ENCODE measurements at regions not wholly inside any gene's neighbourhood (a gene's known extent, or its start where the extent isn't known, plus 50 kb on each side); places are given as distances from the start of the nearest gene placed in this dataset.
A peak's percentile ranks its signal among the peaks of the same experiment; 100 is the strongest.

DNA sequence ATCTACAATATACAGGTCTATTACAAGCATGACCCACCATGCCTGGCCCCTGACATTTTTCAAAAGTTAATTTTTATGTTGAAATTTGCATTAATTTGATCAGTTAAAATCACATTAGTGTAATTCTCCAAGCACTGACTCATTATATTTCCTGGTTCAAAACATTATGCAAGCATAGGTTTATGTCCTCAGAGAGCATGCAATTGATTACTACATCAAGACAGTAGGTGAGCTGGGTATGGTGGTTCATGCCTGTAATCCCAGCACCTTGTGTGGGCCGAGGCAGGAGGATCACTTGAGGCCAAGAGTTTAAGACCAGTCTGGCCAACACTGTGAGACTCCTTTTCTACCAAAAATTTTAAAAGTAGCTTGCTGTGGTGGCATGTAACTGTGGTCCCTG is 248.8 kb upstream of the KLHL1 start:
- Mint-ChIP-seq H3K27me3 (ENCODE audit: unreplicated experiment) (no peaks in the 10 kb centered on the region), H3K27ac (ENCODE audit: unreplicated experiment) (no peak overlapping the region), H3K4me1 (ENCODE audit: low read depth, unreplicated experiment) (no peaks in the 10 kb centered on the region), H3K9me3 (ENCODE audit: unreplicated experiment) (no peaks in the 10 kb centered on the region), H3K4me3 (ENCODE audit: unreplicated experiment) (no peak overlapping the region), H3K36me3 (ENCODE audit: unreplicated experiment) (no peaks in the 10 kb centered on the region)
- TF ChIP-seq, protein P1, sequence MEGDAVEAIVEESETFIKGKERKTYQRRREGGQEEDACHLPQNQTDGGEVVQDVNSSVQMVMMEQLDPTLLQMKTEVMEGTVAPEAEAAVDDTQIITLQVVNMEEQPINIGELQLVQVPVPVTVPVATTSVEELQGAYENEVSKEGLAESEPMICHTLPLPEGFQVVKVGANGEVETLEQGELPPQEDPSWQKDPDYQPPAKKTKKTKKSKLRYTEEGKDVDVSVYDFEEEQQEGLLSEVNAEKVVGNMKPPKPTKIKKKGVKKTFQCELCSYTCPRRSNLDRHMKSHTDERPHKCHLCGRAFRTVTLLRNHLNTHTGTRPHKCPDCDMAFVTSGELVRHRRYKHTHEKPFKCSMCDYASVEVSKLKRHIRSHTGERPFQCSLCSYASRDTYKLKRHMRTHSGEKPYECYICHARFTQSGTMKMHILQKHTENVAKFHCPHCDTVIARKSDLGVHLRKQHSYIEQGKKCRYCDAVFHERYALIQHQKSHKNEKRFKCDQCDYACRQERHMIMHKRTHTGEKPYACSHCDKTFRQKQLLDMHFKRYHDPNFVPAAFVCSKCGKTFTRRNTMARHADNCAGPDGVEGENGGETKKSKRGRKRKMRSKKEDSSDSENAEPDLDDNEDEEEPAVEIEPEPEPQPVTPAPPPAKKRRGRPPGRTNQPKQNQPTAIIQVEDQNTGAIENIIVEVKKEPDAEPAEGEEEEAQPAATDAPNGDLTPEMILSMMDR (IDR thresholded peaks at IDR 0.05; ENCODE audit: partially characterized antibody, unreplicated experiment): no peak
- no peak for DNase-seq

DNA sequence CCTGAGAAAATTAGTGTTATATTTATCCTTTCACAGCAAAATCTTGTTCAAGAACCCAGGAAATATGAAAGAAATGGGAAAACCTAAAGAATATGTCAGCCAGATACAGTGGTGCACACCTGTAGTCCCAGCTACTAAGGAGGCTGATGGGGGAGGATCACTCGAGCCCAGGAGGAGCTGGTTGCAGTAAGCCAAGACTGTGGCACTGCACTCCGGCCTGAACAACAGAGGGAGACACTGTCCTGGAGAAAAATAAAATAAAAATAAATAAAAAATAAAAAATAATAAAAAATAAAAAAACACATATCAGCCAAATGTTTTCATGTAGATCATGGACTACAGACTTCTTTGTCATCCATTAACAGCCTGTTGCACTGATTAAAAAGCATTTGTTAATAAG is 244.8 kb upstream of the KLHL1 start:
- no peak overlapping the region for H3K4me3 Mint-ChIP-seq (ENCODE audit: unreplicated experiment)
- no peaks in the 10 kb centered on the region for H3K4me1 Mint-ChIP-seq (ENCODE audit: low read depth, unreplicated experiment)
- no peak overlapping the region for H3K27ac Mint-ChIP-seq (ENCODE audit: unreplicated experiment)
- H3K27me3 Mint-ChIP-seq (ENCODE audit: unreplicated experiment): no peaks in the 10 kb centered on the region
- H3K9me3 Mint-ChIP-seq (ENCODE audit: unreplicated experiment): no peaks in the 10 kb centered on the region
- no peaks in the 10 kb centered on the region for H3K36me3 Mint-ChIP-seq (ENCODE audit: unreplicated experiment)
- TF ChIP-seq, protein P1 (IDR thresholded peaks at IDR 0.05; ENCODE audit: partially characterized antibody, unreplicated experiment): no peak
- DNase-seq: no peak

DNA sequence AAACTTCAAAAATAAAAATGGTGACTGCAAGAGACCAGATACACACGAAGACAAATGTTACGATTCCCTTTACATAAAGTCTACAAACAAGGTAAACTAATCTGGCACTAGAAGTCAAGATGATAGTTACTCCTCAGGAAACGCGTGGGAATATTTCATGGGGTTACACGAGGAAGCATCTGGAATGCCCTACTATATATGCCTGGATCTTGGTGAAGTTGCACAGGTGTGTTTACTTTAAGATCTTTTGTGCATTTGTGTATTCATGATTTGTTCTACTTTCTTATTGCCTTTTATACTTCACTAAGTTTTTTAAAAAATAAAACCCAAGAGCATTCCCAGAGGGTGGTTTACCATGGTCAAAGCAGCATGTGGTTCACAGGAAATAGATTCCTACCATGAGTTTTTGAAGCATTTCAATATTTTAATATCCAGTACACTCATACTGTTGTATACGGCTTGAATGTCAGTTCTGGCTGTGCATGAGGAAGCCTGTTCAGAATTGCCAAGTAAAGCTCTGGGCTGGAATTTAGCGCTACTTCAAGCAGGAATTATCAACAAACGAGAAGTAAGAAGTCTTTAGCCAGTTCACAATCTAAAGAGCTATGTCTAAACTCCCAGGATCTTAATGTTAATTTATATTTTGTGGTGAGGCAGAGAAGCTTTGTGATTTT is 239.8 kb upstream of the KLHL1 start:
- no peaks in the 10 kb centered on the region for H3K36me3 Mint-ChIP-seq (ENCODE audit: unreplicated experiment)
- no peak overlapping the region for H3K27ac Mint-ChIP-seq (ENCODE audit: unreplicated experiment)
- DNase-seq: no peak
- H3K4me1 Mint-ChIP-seq (ENCODE audit: low read depth, unreplicated experiment): no peaks in the 10 kb centered on the region
- H3K27me3 Mint-ChIP-seq (ENCODE audit: unreplicated experiment): no peaks in the 10 kb centered on the region
- no peaks in the 10 kb centered on the region for H3K9me3 Mint-ChIP-seq (ENCODE audit: unreplicated experiment)
- no peak overlapping the region for H3K4me3 Mint-ChIP-seq (ENCODE audit: unreplicated experiment)
- TF ChIP-seq, protein P1 (IDR thresholded peaks at IDR 0.05; ENCODE audit: partially characterized antibody, unreplicated experiment): no peak

DNA sequence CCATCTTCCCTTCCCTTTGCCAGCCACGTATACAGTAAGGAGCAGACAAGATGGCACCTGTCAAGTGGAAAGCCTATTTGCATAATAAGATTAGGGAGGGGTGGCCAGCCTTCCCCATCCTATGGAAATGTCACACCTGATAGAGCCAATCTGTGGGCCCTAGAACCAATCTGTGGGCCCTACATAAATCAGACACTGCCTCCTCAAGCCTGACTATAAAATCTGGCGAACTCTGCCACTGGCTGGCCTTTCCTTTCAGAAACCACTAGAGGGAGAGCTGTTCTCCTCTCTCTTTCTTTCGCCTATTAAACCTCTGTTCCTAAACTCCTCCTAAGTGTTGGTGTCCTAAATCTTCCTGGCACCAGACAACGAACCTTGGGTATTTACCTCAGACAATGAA is 231.5 kb upstream of the KLHL1 start:
- peak; percentile 36 for DNase-seq
- Mint-ChIP-seq H3K27ac (ENCODE audit: unreplicated experiment) (no peak overlapping the region), H3K36me3 (ENCODE audit: unreplicated experiment) (no peaks in the 10 kb centered on the region), H3K9me3 (ENCODE audit: unreplicated experiment) (no peaks in the 10 kb centered on the region), H3K4me3 (ENCODE audit: unreplicated experiment) (no peak overlapping the region), H3K27me3 (ENCODE audit: unreplicated experiment) (no peaks in the 10 kb centered on the region), H3K4me1 (ENCODE audit: low read depth, unreplicated experiment) (no peaks in the 10 kb centered on the region)
- TF ChIP-seq, protein P1 (IDR thresholded peaks at IDR 0.05; ENCODE audit: partially characterized antibody, unreplicated experiment): peak; percentile 75

DNA sequence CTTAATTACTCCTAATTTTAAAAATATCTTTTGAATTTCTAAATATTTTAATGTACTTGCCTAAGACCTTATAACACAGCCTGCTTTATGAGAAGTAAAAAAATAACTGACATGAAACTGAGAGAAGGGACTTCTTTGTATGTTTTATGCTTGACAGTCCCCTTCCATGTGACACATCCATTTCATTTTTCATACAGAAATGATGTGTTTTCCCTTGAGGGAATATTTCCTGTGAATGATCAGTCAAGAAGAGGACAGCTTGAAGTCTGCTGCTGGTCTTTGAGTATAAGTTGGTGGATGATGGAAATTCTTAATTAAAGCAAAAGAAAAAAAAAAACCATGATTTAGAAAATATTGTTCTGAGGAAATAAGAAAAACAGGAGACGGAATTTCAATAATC is 230.4 kb upstream of the KLHL1 start:
- TF ChIP-seq, protein P1 (IDR thresholded peaks at IDR 0.05; ENCODE audit: partially characterized antibody, unreplicated experiment): no peak
- Mint-ChIP-seq H3K4me3 (ENCODE audit: unreplicated experiment) (no peak overlapping the region), H3K36me3 (ENCODE audit: unreplicated experiment) (no peaks in the 10 kb centered on the region), H3K27me3 (ENCODE audit: unreplicated experiment) (no peaks in the 10 kb centered on the region), H3K4me1 (ENCODE audit: low read depth, unreplicated experiment) (no peaks in the 10 kb centered on the region), H3K27ac (ENCODE audit: unreplicated experiment) (no peak overlapping the region), H3K9me3 (ENCODE audit: unreplicated experiment) (no peaks in the 10 kb centered on the region)
- DNase-seq: no peak
